MM.1S (cell line): ENCODE measurements at regions not wholly inside any gene's neighbourhood (a gene's known extent, or its start where the extent isn't known, plus 50 kb on each side); places are given as distances from the start of the nearest gene placed in this dataset.

Experiments
- DNase-seq: peaks from one replicate; pipeline ENCODE4 v3.0.0-alpha.2; 2015
- H2AFZ ChIP-seq: fragments of 300-600 bp; sonication (generic); 2 replicates; pipeline ENCODE4 v1.6.0; 2016; ENCODE audit warnings: antibody characterized with exemption, low read length
- H3F3A ChIP-seq: fragments of 300-600 bp; sonication (generic); 2 replicates; pipeline ENCODE4 v1.6.1; 2016; ENCODE audit warnings: mild to moderate bottlenecking, antibody characterized with exemption, low read length, moderate library complexity, mixed read lengths; ENCODE audit not compliant: insufficient read depth
- H3K27ac ChIP-seq: fragments of 300-600 bp; sonication (generic); 2 replicates; pipeline ENCODE4 v1.5.1; 2016; ENCODE audit warnings: mild to moderate bottlenecking, low read length
- H3K27me3 ChIP-seq: fragments of 300-600 bp; sonication (generic); replicated peaks from 2 replicates; pipeline ENCODE4 v1.6.0; 2016; ENCODE audit warnings: low read length; ENCODE audit not compliant: insufficient read depth
- H3K36me3 ChIP-seq: fragments of 300-600 bp; sonication (generic); replicated peaks from 2 replicates; pipeline ENCODE4 v1.6.1; 2016; ENCODE audit warnings: mild to moderate bottlenecking, low read length, mixed read lengths; ENCODE audit not compliant: insufficient read depth
- H3K4me1 ChIP-seq: fragments of 300-600 bp; sonication (generic); 2 replicates; pipeline ENCODE4 v1.6.1; 2016; ENCODE audit warnings: low read length, mixed read lengths
- H3K4me2 ChIP-seq: fragments of 300-600 bp; sonication (generic); 2 replicates; pipeline ENCODE4 v1.6.0; 2016; ENCODE audit warnings: low read depth, low read length
- H3K4me3 ChIP-seq: fragments of 300-600 bp; sonication (generic); 2 replicates; pipeline ENCODE4 v1.5.1; 2016; ENCODE audit warnings: low read length, mixed read lengths
- H3K79me2 ChIP-seq: fragments of 300-600 bp; sonication (generic); 2 replicates; pipeline ENCODE4 v1.6.1; 2016; ENCODE audit warnings: mixed run types, low read length, mixed read lengths
- H3K9ac ChIP-seq: fragments of 300-600 bp; sonication (generic); 2 replicates; pipeline ENCODE4 v1.6.1; 2016; ENCODE audit warnings: low read length, mixed read lengths
- H3K9me2 ChIP-seq: fragments of 300-600 bp; sonication (generic); replicated peaks from 2 replicates; pipeline ENCODE4 v1.6.1; 2016; ENCODE audit warnings: mild to moderate bottlenecking, low read length, mixed read lengths; ENCODE audit not compliant: insufficient read depth
- H3K9me3 ChIP-seq: fragments of 300-600 bp; sonication (generic); replicated peaks from 2 replicates; pipeline ENCODE4 v1.6.1; 2016; ENCODE audit warnings: mild to moderate bottlenecking, low read length, mixed read lengths; ENCODE audit not compliant: insufficient read depth
- H4K20me1 ChIP-seq: fragments of 300-600 bp; sonication (generic); 2 replicates; pipeline ENCODE4 v1.6.1; 2016; ENCODE audit warnings: mild to moderate bottlenecking, low read length, moderate library complexity, mixed read lengths; ENCODE audit not compliant: insufficient read depth
- EZH2 ChIP-seq: fragments of 300-600 bp; sonication (generic); optimal IDR thresholded peaks from 2 replicates; pipeline ENCODE3; 2017; ENCODE audit warnings: low read depth, mild to moderate bottlenecking, antibody characterized with exemption, low read length, mixed read lengths
- EZH2phosphoT487 ChIP-seq: fragments of 300-600 bp; sonication (generic); IDR thresholded peaks from 2 replicates; pipeline ENCODE4 v1.6.1; 2018; ENCODE audit warnings: antibody characterized with exemption, low read length
- TF ChIP-seq, protein P1 (sequence below): fragments of 300-600 bp; sonication (generic); IDR thresholded peaks from 2 replicates; pipeline ENCODE4 v1.5.1; 2016; ENCODE audit warnings: antibody characterized with exemption, low read length, mixed read lengths

DNA sequence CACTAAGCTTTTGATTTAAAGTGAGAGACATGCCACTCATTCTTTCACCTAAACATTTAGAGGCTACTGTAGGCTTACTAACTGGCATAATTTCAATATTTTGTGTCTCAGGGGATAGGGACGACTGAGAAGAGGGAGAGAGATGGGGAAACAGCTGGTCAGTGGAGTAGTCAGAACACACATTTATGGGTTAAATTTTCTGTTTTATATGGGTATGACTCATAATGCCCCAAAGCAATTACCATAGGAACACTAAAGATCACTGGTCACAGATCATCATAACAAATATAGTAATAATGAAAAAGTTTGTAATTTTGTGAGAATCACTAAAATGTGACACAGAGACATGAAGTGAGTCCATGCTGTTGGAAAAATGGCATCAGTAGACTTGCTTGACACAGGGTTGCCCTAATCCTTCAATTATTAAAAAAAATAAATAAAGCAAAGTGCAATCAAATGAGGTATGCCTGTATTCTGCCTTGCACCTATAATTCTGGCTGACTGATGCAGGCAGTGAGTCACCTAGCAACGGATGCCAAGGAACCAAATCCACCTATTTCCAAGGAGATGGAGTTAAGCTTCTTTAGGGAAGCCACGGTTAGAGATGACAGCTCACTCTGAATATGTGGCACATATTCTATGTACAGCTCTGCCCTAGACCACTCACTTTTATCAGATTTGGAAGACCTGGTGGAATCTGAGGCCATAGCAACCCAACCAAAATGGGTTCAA lies 166.1 kb downstream of the MARCHF11 start:
- no peak for DNase-seq
- H3F3A ChIP-seq, result no peaks in the 10 kb centered on the region
- no peaks in the 10 kb centered on the region for H3K27me3 ChIP-seq
- H3K4me2 ChIP-seq, result no peak overlapping the region
- TF ChIP-seq EZH2phosphoT487 (no peak), EZH2 (no peak)
- TF ChIP-seq, protein P1, sequence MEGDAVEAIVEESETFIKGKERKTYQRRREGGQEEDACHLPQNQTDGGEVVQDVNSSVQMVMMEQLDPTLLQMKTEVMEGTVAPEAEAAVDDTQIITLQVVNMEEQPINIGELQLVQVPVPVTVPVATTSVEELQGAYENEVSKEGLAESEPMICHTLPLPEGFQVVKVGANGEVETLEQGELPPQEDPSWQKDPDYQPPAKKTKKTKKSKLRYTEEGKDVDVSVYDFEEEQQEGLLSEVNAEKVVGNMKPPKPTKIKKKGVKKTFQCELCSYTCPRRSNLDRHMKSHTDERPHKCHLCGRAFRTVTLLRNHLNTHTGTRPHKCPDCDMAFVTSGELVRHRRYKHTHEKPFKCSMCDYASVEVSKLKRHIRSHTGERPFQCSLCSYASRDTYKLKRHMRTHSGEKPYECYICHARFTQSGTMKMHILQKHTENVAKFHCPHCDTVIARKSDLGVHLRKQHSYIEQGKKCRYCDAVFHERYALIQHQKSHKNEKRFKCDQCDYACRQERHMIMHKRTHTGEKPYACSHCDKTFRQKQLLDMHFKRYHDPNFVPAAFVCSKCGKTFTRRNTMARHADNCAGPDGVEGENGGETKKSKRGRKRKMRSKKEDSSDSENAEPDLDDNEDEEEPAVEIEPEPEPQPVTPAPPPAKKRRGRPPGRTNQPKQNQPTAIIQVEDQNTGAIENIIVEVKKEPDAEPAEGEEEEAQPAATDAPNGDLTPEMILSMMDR, result no peak
- no peak overlapping the region for H3K9ac ChIP-seq
- no peak overlapping the region for H3K4me3 ChIP-seq
- H3K4me1 ChIP-seq, result no peaks in the 10 kb centered on the region
- no peak overlapping the region for H3K27ac ChIP-seq
- no peak overlapping the region for H2AFZ ChIP-seq
- H3K79me2 ChIP-seq, result no peaks in the 10 kb centered on the region
- no peaks in the 10 kb centered on the region for H3K36me3 ChIP-seq
- no peaks in the 10 kb centered on the region for H4K20me1 ChIP-seq
- no peaks in the 10 kb centered on the region for H3K9me3 ChIP-seq
- H3K9me2 ChIP-seq, result no peaks in the 10 kb centered on the region

DNA sequence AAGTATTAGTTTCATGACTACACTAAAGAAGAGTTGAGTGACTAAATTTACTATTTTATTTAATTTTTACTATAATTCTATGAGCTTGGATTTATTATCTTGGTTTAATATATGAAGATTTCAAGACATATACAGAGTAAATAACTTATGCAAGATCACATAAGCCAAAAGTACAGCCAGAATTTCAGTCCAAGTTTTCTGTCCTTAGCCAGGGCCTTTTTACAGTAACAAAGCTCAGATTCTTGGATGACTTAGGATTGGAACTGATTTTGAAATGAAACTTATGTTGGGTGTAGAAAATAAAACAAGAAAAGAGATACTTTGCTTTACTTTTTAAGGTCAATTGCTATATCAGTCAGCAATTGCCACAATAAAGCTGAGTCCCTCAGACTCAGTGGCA lies 170.3 kb downstream of the MARCHF11 start:
- Histone ChIP-seq H3K79me2 (no peaks in the 10 kb centered on the region), H3K27ac (no peak overlapping the region), H3K9me3 (no peaks in the 10 kb centered on the region), H3K36me3 (no peaks in the 10 kb centered on the region), H3K9ac (no peak overlapping the region), H3K9me2 (no peaks in the 10 kb centered on the region), H3K27me3 (no peaks in the 10 kb centered on the region), H3K4me2 (no peak overlapping the region), H3K4me3 (no peak overlapping the region), H4K20me1 (no peaks in the 10 kb centered on the region), H2AFZ (no peak overlapping the region), H3K4me1 (no peaks in the 10 kb centered on the region), H3F3A (no peaks in the 10 kb centered on the region)
- TF ChIP-seq, protein P1, result no peak
- TF ChIP-seq EZH2phosphoT487, result no peak
- TF ChIP-seq EZH2, result no peak
- no peak for DNase-seq

DNA sequence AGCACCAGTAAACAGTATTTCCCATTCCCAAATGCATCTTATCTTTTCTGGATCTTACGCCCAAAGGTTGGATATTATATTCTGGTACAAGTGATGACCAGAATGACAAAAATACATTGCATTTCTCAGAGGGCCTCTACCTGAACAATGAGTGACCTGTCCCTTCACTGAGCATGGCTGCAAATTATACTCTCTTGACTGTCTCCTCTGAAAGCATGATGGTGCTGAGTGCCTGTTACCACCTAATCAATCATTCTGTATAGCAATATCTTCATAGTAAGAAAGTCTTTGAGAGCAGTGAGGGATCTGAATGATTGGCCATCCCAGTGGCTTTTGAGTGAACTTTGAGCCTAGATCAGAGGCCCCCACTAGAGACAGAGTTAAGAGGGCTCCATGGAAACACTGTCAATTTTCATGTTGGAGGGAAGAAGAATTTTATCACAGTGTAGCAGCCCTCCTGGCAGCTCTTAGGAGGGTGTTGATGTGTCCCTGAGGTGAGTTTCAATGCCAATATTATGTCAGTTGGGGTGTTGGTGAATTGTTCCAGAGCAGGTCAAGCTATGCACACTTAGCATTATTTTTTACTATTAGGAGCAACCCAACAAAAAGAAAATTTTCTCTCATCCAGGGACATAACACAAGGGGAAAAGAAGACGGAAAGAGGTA lies 171.7 kb downstream of the MARCHF11 start:
- Histone ChIP-seq H3F3A (no peaks in the 10 kb centered on the region), H3K9me2 (no peaks in the 10 kb centered on the region), H3K4me1 (no peaks in the 10 kb centered on the region), H3K9ac (no peak overlapping the region), H4K20me1 (no peaks in the 10 kb centered on the region), H3K27ac (no peak overlapping the region), H3K9me3 (no peaks in the 10 kb centered on the region), H3K27me3 (no peaks in the 10 kb centered on the region), H3K4me2 (no peak overlapping the region), H3K36me3 (no peaks in the 10 kb centered on the region), H2AFZ (no peak overlapping the region), H3K79me2 (no peaks in the 10 kb centered on the region), H3K4me3 (no peak overlapping the region)
- TF ChIP-seq EZH2 (no peak), EZH2phosphoT487 (no peak)
- TF ChIP-seq, protein P1, result no peak
- DNase-seq, result no peak
